Muscle layer of colon (tissue), 2 donors: ENCODE measurements at regions not wholly inside any gene's neighbourhood (a gene's known extent, or its start where the extent isn't known, plus 50 kb on each side); places are given as distances from the start of the nearest gene placed in this dataset.

ENCODE experiments used
- H3K27ac ChIP-seq: one replicate; pipeline ENCODE4 v1.7.0; 2013; ENCODE audit warnings: low read depth, mild to moderate bottlenecking, low read length, moderate library complexity
- H3K27me3 ChIP-seq, 2 donors: one replicate each; pipeline ENCODE4 v1.7.0; 2013; ENCODE audit warnings: low read length in 2 of 2, mild to moderate bottlenecking in 2 of 2; ENCODE audit not compliant: insufficient read depth in 2 of 2, control insufficient read depth in 1 of 2
- H3K36me3 ChIP-seq: one replicate; pipeline ENCODE4 v1.7.0; 2013; ENCODE audit warnings: mild to moderate bottlenecking, low read length; ENCODE audit not compliant: insufficient read depth
- H3K4me1 ChIP-seq: one replicate; pipeline ENCODE4 v1.7.0; 2013; ENCODE audit warnings: mild to moderate bottlenecking, low read length; ENCODE audit not compliant: insufficient read depth
- H3K4me3 ChIP-seq, 2 donors: one replicate each; pipeline ENCODE4 v1.7.0; 2013; ENCODE audit warnings: low read length in 2 of 2, low read depth in 1 of 2, mild to moderate bottlenecking in 1 of 2, moderate library complexity in 1 of 2
- H3K9ac ChIP-seq: one replicate; pipeline ENCODE4 v1.7.0; 2013; ENCODE audit warnings: low read length
- H3K9me3 ChIP-seq: one replicate; pipeline ENCODE4 v1.7.0; 2013; ENCODE audit warnings: mild to moderate bottlenecking, low read length
- donor health status: abdominal sarcoma.
- donor health status: Adenocarcinoma of cecum.

GRCh38 chr11:130544266-130544665 is 95.8 kb downstream of the ADAMTS15 start:
- Histone ChIP-seq H3K9me3 (no peaks in the 10 kb centered on the region), H3K4me1 (no peaks in the 10 kb centered on the region), H3K27ac (no peak overlapping the region), H3K36me3 (no peaks in the 10 kb centered on the region), H3K4me3 (no peak overlapping the region), H3K9ac (no peak overlapping the region), H3K27me3 (no peaks in the 10 kb centered on the region)

GRCh38 chr11:130545449-130546072 is 97.1 kb downstream of the ADAMTS15 start:
- Histone ChIP-seq H3K9ac (no peak overlapping the region), H3K27ac (no peak overlapping the region), H3K4me1 (no peaks in the 10 kb centered on the region), H3K27me3 (no peaks in the 10 kb centered on the region), H3K36me3 (no peaks in the 10 kb centered on the region), H3K9me3 (no peaks in the 10 kb centered on the region), H3K4me3 (no peak overlapping the region)

GRCh38 chr11:130546438-130546837 is 98.0 kb downstream of the ADAMTS15 start:
- no peaks in the 10 kb centered on the region for H3K9me3 ChIP-seq
- H3K4me3 ChIP-seq: no peak overlapping the region
- no peak overlapping the region for H3K27ac ChIP-seq
- H3K27me3 ChIP-seq: no peaks in the 10 kb centered on the region
- H3K36me3 ChIP-seq: no peaks in the 10 kb centered on the region
- H3K9ac ChIP-seq: no peak overlapping the region
- H3K4me1 ChIP-seq: peaks cover 2% of the 10 kb centered on the region

GRCh38 chr11:130546901-130547694 is 98.7 kb downstream of the ADAMTS15 start:
- Histone ChIP-seq H3K36me3 (no peaks in the 10 kb centered on the region), H3K4me3 (no peak overlapping the region), H3K9me3 (no peaks in the 10 kb centered on the region), H3K9ac (no peak overlapping the region), H3K27ac (no peak overlapping the region), H3K4me1 (peaks cover 4% of the 10 kb centered on the region), H3K27me3 (no peaks in the 10 kb centered on the region)

- Histone ChIP-seq H3K4me1 (peaks cover 4% of the 10 kb centered on the region), H3K4me3 (no peak overlapping the region), H3K27ac (no peak overlapping the region), H3K36me3 (no peaks in the 10 kb centered on the region), H3K27me3 (no peaks in the 10 kb centered on the region), H3K9me3 (no peaks in the 10 kb centered on the region), H3K9ac (no peak overlapping the region)
These were observed 99.5 kb downstream of the ADAMTS15 start for GRCh38 chr11:130547761-130548490.

GRCh38 chr11:130548491-130548833 is 100.0 kb downstream of the ADAMTS15 start:
- Histone ChIP-seq H3K4me1 (peaks cover 4% of the 10 kb centered on the region), H3K36me3 (no peaks in the 10 kb centered on the region), H3K4me3 (no peak overlapping the region), H3K27ac (no peak overlapping the region), H3K27me3 (no peaks in the 10 kb centered on the region), H3K9me3 (no peaks in the 10 kb centered on the region), H3K9ac (no peak overlapping the region)

GRCh38 chr11:130549393-130549999 is 101.1 kb downstream of the ADAMTS15 start:
- no peaks in the 10 kb centered on the region for H3K27me3 ChIP-seq
- no peaks in the 10 kb centered on the region for H3K36me3 ChIP-seq
- H3K9ac ChIP-seq: no peak overlapping the region
- peaks cover 4% of the 10 kb centered on the region for H3K4me1 ChIP-seq
- no peak overlapping the region for H3K4me3 ChIP-seq
- no peak overlapping the region for H3K27ac ChIP-seq
- no peaks in the 10 kb centered on the region for H3K9me3 ChIP-seq

GRCh38 chr11:130550150-130550549 is 101.7 kb downstream of the ADAMTS15 start:
- Histone ChIP-seq H3K9me3 (no peaks in the 10 kb centered on the region), H3K4me1 (peaks cover 4% of the 10 kb centered on the region), H3K27me3 (no peaks in the 10 kb centered on the region), H3K36me3 (no peaks in the 10 kb centered on the region), H3K9ac (no peak overlapping the region), H3K27ac (no peak overlapping the region), H3K4me3 (no peak overlapping the region)

GRCh38 chr11:130550984-130551383 is 102.5 kb downstream of the ADAMTS15 start:
- Histone ChIP-seq H3K36me3 (no peaks in the 10 kb centered on the region), H3K4me1 (peaks cover 4% of the 10 kb centered on the region), H3K4me3 (no peak overlapping the region), H3K27me3 (no peaks in the 10 kb centered on the region), H3K9me3 (no peaks in the 10 kb centered on the region), H3K27ac (no peak overlapping the region), H3K9ac (no peak overlapping the region)

- Histone ChIP-seq H3K27me3 (no peaks in the 10 kb centered on the region), H3K9ac (no peak overlapping the region), H3K4me3 (no peak overlapping the region), H3K4me1 (peaks cover 4% of the 10 kb centered on the region), H3K27ac (no peak overlapping the region), H3K36me3 (no peaks in the 10 kb centered on the region), H3K9me3 (no peaks in the 10 kb centered on the region)
These were observed 102.9 kb downstream of the ADAMTS15 start for GRCh38 chr11:130551388-130551787.

- Histone ChIP-seq H3K36me3 (no peaks in the 10 kb centered on the region), H3K4me1 (peaks cover 4% of the 10 kb centered on the region), H3K4me3 (no peak overlapping the region), H3K27ac (no peak overlapping the region), H3K27me3 (no peaks in the 10 kb centered on the region), H3K9ac (no peak overlapping the region), H3K9me3 (no peaks in the 10 kb centered on the region)
These were observed 104.9 kb downstream of the ADAMTS15 start for GRCh38 chr11:130553306-130553705.
